Mammary epithelial cell (primary cell): ENCODE measurements at regions not wholly inside any gene's neighbourhood (a gene's known extent, or its start where the extent isn't known, plus 50 kb on each side); places are given as distances from the start of the nearest gene placed in this dataset.

Experiments used
- CTCF ChIP-seq, 2 donors: IDR thresholded peaks in 1 of 2; conservative IDR thresholded peaks in 1 of 2; 2 replicates each; pipeline ENCODE4 v1.5.1; 2011 to 2012; ENCODE audit warnings: inconsistent platforms in 2 of 2, low read length in 2 of 2, mild to moderate bottlenecking in 2 of 2, control low read depth in 1 of 2, low read depth in 1 of 2; ENCODE audit not compliant: insufficient read depth in 1 of 2; ENCODE audit errors: extremely low read depth in 1 of 2
- EZH2 ChIP-seq: IDR thresholded peaks from 2 replicates; pipeline ENCODE4 v1.6.1; 2012; ENCODE audit warnings: low read length, inconsistent platforms, borderline replicate concordance

- TF ChIP-seq CTCF (conservative IDR thresholded peaks at IDR 0.05 in 1 of 2, IDR thresholded peaks at IDR 0.05 in 1 of 2; ENCODE audit: extremely low read depth in 1 of 2, insufficient read depth in 1 of 2, low read depth in 1 of 2, low read length in 2 of 2) (no peak), EZH2 (no peak)
Observed at GRCh38 chr3:10620833-10621082, 115.4 kb upstream of the ATP2B2 start.
